Lung (tissue), 11 donors: ENCODE measurements at regions not wholly inside any gene's neighbourhood (a gene's known extent, or its start where the extent isn't known, plus 50 kb on each side); places are given as distances from the start of the nearest gene placed in this dataset.

Experiments used
- ATAC-seq: fragments of 200-7000 bp; cut with Tn5 transposase; one replicate; pipeline ENCODE4 v1.9.1; 2020; ENCODE audit warnings: moderate number of reproducible peaks; ENCODE audit not compliant: insufficient read depth, low FRiP score
- DNase-seq, 3 donors: peaks; one replicate each; pipeline ENCODE4 v3.0.0-alpha.2; 2013 to 2017
- H3K27ac ChIP-seq, 2 donors: one replicate each; pipeline ENCODE4 v1.5.1; 2013; ENCODE audit warnings: mild to moderate bottlenecking in 2 of 2, moderate library complexity in 2 of 2, control low read depth in 1 of 2, inconsistent platforms in 1 of 2, low read depth in 1 of 2, low read length in 1 of 2
- H3K27me3 ChIP-seq, 3 donors: one replicate each; pipeline ENCODE4 v1.5.1; 2013; ENCODE audit warnings: low read length in 2 of 3; ENCODE audit not compliant: control insufficient read depth in 3 of 3, insufficient read depth in 3 of 3
- H3K36me3 ChIP-seq, 4 donors: one replicate each; pipeline ENCODE4 v1.5.1; 2013; ENCODE audit warnings: low read length in 4 of 4, mild to moderate bottlenecking in 1 of 4, moderate library complexity in 1 of 4; ENCODE audit not compliant: control insufficient read depth in 4 of 4, insufficient read depth in 4 of 4
- H3K4me1 ChIP-seq, 5 donors: one replicate each; pipeline ENCODE4 v1.5.1; 2013; ENCODE audit warnings: low read length in 5 of 5, mild to moderate bottlenecking in 2 of 5, moderate library complexity in 1 of 5; ENCODE audit not compliant: control insufficient read depth in 5 of 5, insufficient read depth in 5 of 5
- H3K4me3 ChIP-seq: one replicate; pipeline ENCODE4 v1.5.1; 2013; ENCODE audit warnings: mild to moderate bottlenecking, control low read depth, moderate library complexity
- H3K9ac ChIP-seq, 2 donors: one replicate each; pipeline ENCODE4 v1.5.1; 2013; ENCODE audit warnings: low read length in 2 of 2, control low read depth in 1 of 2; ENCODE audit not compliant: insufficient read depth in 1 of 2
- H3K9me3 ChIP-seq, 4 donors: one replicate each; pipeline ENCODE4 v1.5.1; 2013; ENCODE audit warnings: low read length in 3 of 4, mild to moderate bottlenecking in 1 of 4, moderate library complexity in 1 of 4; ENCODE audit not compliant: control insufficient read depth in 4 of 4, insufficient read depth in 3 of 4
- WGBS, 2 donors: extraction: QIAGEN DNeasy Blood & Tissue Kit; methylation state at CpG; one replicate each; pipeline ENCODE4 v1.1.7; 2013; 5-methylcytosine and 5-hydroxymethylcytosine counted together
- TF ChIP-seq, protein P1 (sequence below): IDR thresholded peaks from 2 replicates; pipeline ENCODE4 v1.5.1; 2012; ENCODE audit warnings: mild to moderate bottlenecking; ENCODE audit errors: control extremely low read depth, extremely low read depth
- donor health status: control.
- donor health status: control.
- donor health status: Bipolar disorder and iron deficiency.
- donor health status: healthy.
- donor health status: DM: yes; HTN: yes; CAD: no.

DNA sequence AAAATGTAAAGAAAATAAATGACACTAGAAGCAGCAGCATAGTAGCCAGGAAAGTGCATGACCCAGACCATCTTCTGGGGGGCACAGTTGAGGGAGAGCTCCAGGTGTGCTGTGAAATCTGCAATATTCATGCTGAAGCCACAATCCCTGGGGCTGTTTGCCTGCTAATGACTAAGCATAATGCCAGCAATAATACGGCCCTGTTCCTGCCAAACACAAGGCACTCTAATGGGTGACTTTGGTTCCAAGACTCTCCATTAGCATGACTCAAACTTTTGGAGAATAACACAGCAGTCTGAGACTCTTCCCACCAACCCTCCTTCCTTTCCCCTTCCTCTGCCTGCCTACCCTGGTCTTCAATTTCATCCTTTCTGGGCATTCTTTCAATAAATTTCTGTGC, 77.9 kb upstream of the DOCK10 start:
- Histone ChIP-seq H3K27me3 (no peaks in the 10 kb centered on the region), H3K27ac (no peak overlapping the region), H3K36me3 (no peaks in the 10 kb centered on the region), H3K4me1 (no peaks in the 10 kb centered on the region), H3K9ac (no peak overlapping the region), H3K4me3 (no peak overlapping the region), H3K9me3 (no peaks in the 10 kb centered on the region)
- WGBS, 2 donors: 35 to 38% methylated on average over 1 of the region's 1 CpG
- ATAC-seq (no peak), DNase-seq (no peak)
- TF ChIP-seq, protein P1, sequence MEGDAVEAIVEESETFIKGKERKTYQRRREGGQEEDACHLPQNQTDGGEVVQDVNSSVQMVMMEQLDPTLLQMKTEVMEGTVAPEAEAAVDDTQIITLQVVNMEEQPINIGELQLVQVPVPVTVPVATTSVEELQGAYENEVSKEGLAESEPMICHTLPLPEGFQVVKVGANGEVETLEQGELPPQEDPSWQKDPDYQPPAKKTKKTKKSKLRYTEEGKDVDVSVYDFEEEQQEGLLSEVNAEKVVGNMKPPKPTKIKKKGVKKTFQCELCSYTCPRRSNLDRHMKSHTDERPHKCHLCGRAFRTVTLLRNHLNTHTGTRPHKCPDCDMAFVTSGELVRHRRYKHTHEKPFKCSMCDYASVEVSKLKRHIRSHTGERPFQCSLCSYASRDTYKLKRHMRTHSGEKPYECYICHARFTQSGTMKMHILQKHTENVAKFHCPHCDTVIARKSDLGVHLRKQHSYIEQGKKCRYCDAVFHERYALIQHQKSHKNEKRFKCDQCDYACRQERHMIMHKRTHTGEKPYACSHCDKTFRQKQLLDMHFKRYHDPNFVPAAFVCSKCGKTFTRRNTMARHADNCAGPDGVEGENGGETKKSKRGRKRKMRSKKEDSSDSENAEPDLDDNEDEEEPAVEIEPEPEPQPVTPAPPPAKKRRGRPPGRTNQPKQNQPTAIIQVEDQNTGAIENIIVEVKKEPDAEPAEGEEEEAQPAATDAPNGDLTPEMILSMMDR: no peak

DNA sequence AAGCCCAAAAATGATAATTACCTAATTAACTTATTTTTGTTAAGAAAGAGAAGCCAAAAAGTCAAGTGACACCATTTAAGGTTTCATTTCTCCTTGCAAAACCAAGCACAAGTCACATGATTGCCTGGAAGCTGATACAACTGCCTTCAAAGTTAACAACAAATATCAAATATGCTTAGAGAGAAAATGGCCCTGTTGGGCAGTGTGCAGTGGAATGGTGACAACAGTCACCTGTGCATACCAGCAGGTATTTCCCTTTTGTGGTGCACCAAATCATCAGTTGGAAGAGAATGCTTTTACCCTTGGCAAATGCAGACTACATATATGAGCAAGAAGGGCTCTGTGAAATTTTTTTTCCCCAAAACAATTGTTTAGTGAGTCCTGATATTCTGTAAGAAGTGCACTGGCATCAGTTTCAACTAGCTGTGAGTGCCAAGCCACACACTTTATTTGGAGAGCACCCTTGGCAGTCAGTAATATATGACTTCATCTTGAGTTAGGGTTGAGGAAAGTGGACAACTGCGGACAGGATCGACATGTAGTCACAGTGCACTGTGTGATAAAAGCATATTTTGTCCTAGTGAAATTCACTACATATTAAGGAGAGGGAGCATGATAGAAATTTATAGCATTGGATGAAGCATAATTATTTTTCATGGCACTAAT, 74.9 kb upstream of the DOCK10 start:
- Histone ChIP-seq H3K4me1 (peaks cover 0 to 4% (median 0%) of the 10 kb centered on the region in 5 donors), H3K9ac (no peak overlapping the region), H3K9me3 (no peaks in the 10 kb centered on the region), H3K27me3 (no peaks in the 10 kb centered on the region), H3K36me3 (no peaks in the 10 kb centered on the region), H3K27ac (no peak overlapping the region), H3K4me3 (no peak overlapping the region)
- TF ChIP-seq, protein P1: no peak
- WGBS, 2 donors: 49 to 73% methylated on average over 2 of the region's 2 CpGs
- ATAC-seq (no peak), DNase-seq (no peak)

DNA sequence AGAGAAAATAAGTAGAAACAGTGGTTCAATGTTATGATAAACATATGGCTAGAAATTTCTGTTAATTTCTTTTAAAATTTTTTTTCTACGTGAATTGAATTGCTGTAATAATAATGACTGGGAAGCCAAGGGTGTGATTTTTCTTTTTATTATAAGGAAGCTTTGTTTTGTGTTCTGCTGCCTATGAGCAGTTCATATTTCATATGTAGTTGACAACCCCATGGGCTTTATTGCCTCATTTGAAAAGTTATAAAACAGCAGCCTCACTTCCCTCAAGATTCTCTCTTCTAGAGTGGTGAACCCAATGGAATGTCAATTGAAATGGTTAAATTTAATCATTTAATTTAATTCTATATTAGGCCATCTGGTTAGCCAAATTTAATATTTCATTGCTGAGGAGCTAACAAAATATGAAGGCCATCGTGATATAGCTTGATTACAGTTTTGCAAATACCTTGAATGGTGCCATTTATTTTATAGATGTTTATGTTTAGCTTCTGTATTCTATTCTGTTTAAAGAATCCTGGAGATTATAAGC, 72.6 kb upstream of the DOCK10 start:
- WGBS, 2 donors: 88 to 94% methylated on average over 2 of the region's 2 CpGs
- ATAC-seq: no peak

More for the DNA sequence above, 72.6 kb upstream of the DOCK10 start:
- no peak overlapping the region for H3K9ac ChIP-seq
- H3K27ac ChIP-seq: no peak overlapping the region
- TF ChIP-seq, protein P1: no peak
- peaks cover 0 to 4% (median 0%) of the 10 kb centered on the region in 5 donors for H3K4me1 ChIP-seq
- DNase-seq: no peak
- no peaks in the 10 kb centered on the region for H3K36me3 ChIP-seq
- no peak overlapping the region for H3K4me3 ChIP-seq
- H3K9me3 ChIP-seq: no peaks in the 10 kb centered on the region
- H3K27me3 ChIP-seq: no peaks in the 10 kb centered on the region
